ENCODE measurements at regions not wholly inside any gene's neighbourhood (a gene's known extent, or its start where the extent isn't known, plus 50 kb on each side); places are given as distances from the start of the nearest gene placed in this dataset.

GRCh38 chr4:19913650-19914049 is 338.1 kb upstream of the SLIT2 start:
- no peak for DNase-seq
- TF ChIP-seq POLR2A (IDR thresholded peaks at IDR 0.05; ENCODE audit: low read length) = no peak
- no peak for TF ChIP-seq GATA1 (IDR thresholded peaks at IDR 0.05; ENCODE audit: low read depth, low read length)

- TF ChIP-seq POLR2A (IDR thresholded peaks at IDR 0.05; ENCODE audit: low read length) (no peak), GATA1 (IDR thresholded peaks at IDR 0.05; ENCODE audit: low read depth, low read length) (no peak)
- DNase-seq = no peak
These were observed 340.7 kb upstream of the SLIT2 start for GRCh38 chr4:19910861-19911525.

GRCh38 chr4:19905024-19905423 is 346.7 kb upstream of the SLIT2 start:
- DNase-seq = no peak
- no peak for TF ChIP-seq POLR2A (IDR thresholded peaks at IDR 0.05; ENCODE audit: low read length)
- TF ChIP-seq GATA1 (IDR thresholded peaks at IDR 0.05; ENCODE audit: low read depth, low read length) = no peak

GRCh38 chr4:19888587-19888986 is 363.1 kb upstream of the SLIT2 start:
- DNase-seq = no peak
- TF ChIP-seq POLR2A (IDR thresholded peaks at IDR 0.05; ENCODE audit: low read length) = no peak
- no peak for TF ChIP-seq GATA1 (IDR thresholded peaks at IDR 0.05; ENCODE audit: low read depth, low read length)

- no peak for DNase-seq
- TF ChIP-seq GATA1 (IDR thresholded peaks at IDR 0.05; ENCODE audit: low read depth, low read length) (no peak), POLR2A (IDR thresholded peaks at IDR 0.05; ENCODE audit: low read length) (no peak)
These were observed 367.9 kb upstream of the SLIT2 start for GRCh38 chr4:19883841-19884240.

- no peak for DNase-seq
- no peak for TF ChIP-seq POLR2A (IDR thresholded peaks at IDR 0.05; ENCODE audit: low read length)
- TF ChIP-seq GATA1 (IDR thresholded peaks at IDR 0.05; ENCODE audit: low read depth, low read length) = no peak
These were observed 371.5 kb upstream of the SLIT2 start for GRCh38 chr4:19880206-19880605.

GRCh38 chr4:19879330-19879729 is 372.4 kb upstream of the SLIT2 start:
- no peak for TF ChIP-seq POLR2A (IDR thresholded peaks at IDR 0.05; ENCODE audit: low read length)
- TF ChIP-seq GATA1 (IDR thresholded peaks at IDR 0.05; ENCODE audit: low read depth, low read length) = no peak
- DNase-seq = no peak

- TF ChIP-seq GATA1 (IDR thresholded peaks at IDR 0.05; ENCODE audit: low read depth, low read length) = no peak
- no peak for TF ChIP-seq POLR2A (IDR thresholded peaks at IDR 0.05; ENCODE audit: low read length)
- DNase-seq = no peak
These were observed 393.7 kb upstream of the SLIT2 start for GRCh38 chr4:19857991-19858390.

GRCh38 chr4:19857380-19857779 is 394.3 kb upstream of the SLIT2 start:
- TF ChIP-seq GATA1 (IDR thresholded peaks at IDR 0.05; ENCODE audit: low read depth, low read length) (no peak), POLR2A (IDR thresholded peaks at IDR 0.05; ENCODE audit: low read length) (no peak)

GRCh38 chr4:19850909-19851308 is 400.8 kb upstream of the SLIT2 start:
- DNase-seq = no peak
- TF ChIP-seq GATA1 (IDR thresholded peaks at IDR 0.05; ENCODE audit: low read depth, low read length) = no peak
- no peak for TF ChIP-seq POLR2A (IDR thresholded peaks at IDR 0.05; ENCODE audit: low read length)

More at GRCh38 chr4:19857380-19857779, 394.3 kb upstream of the SLIT2 start:
- no peak for DNase-seq

- TF ChIP-seq POLR2A (IDR thresholded peaks at IDR 0.05; ENCODE audit: low read length) (no peak), GATA1 (IDR thresholded peaks at IDR 0.05; ENCODE audit: low read depth, low read length) (no peak)
- DNase-seq = no peak
These were observed 407.3 kb upstream of the SLIT2 start for GRCh38 chr4:19844446-19844845.

- DNase-seq = no peak
These were observed 409.2 kb upstream of the SLIT2 start for GRCh38 chr4:19842471-19842870.

GRCh38 chr4:19838858-19839257 is 412.8 kb upstream of the SLIT2 start:
- no peak for TF ChIP-seq POLR2A (IDR thresholded peaks at IDR 0.05; ENCODE audit: low read length)
- TF ChIP-seq GATA1 (IDR thresholded peaks at IDR 0.05; ENCODE audit: low read depth, low read length) = no peak
- no peak for DNase-seq

More at GRCh38 chr4:19842471-19842870, 409.2 kb upstream of the SLIT2 start:
- TF ChIP-seq GATA1 (IDR thresholded peaks at IDR 0.05; ENCODE audit: low read depth, low read length) = no peak
- no peak for TF ChIP-seq POLR2A (IDR thresholded peaks at IDR 0.05; ENCODE audit: low read length)

GRCh38 chr4:19835429-19835828 is 416.3 kb upstream of the SLIT2 start:
- no peak for DNase-seq
- no peak for TF ChIP-seq GATA1 (IDR thresholded peaks at IDR 0.05; ENCODE audit: low read depth, low read length)
- TF ChIP-seq POLR2A (IDR thresholded peaks at IDR 0.05; ENCODE audit: low read length) = no peak

- DNase-seq = no peak
- no peak for TF ChIP-seq POLR2A (IDR thresholded peaks at IDR 0.05; ENCODE audit: low read length)
- TF ChIP-seq GATA1 (IDR thresholded peaks at IDR 0.05; ENCODE audit: low read depth, low read length) = no peak
These were observed 419.3 kb upstream of the SLIT2 start for GRCh38 chr4:19832411-19832810.

Measured in erythroblast (primary cell).